Gastrocnemius medialis (tissue), 4 donors: ENCODE measurements at regions not wholly inside any gene's neighbourhood (a gene's known extent, or its start where the extent isn't known, plus 50 kb on each side); places are given as distances from the start of the nearest gene placed in this dataset.

Experiments used
- CTCF ChIP-seq, 5 experiments: fragments of 450-650 bp in 3 of 5; fragments of 200-600 bp in 2 of 5; sonication (generic) in 2 of 5; IDR thresholded peaks in 4 of 5; conservative IDR thresholded peaks in 1 of 5; 1 replicate in 4 of 5; 2 replicates in 1 of 5; pipeline ENCODE4 v1.5.1; 2016 to 2019; ENCODE audit warnings: antibody characterized with exemption in 5 of 5, mild to moderate bottlenecking in 3 of 5, moderate library complexity in 3 of 5
- POLR2A ChIP-seq, 2 donors: fragments of 450-650 bp; IDR thresholded peaks; one replicate each; pipeline ENCODE4 v1.6.1; 2017; ENCODE audit warnings: antibody characterized with exemption in 2 of 2, mild to moderate bottlenecking in 2 of 2, moderate library complexity in 2 of 2

GRCh38 chr12:83979785-83980184 is 932.8 kb downstream of the SLC6A15 start:
- TF ChIP-seq POLR2A (IDR thresholded peaks at IDR 0.05), result no peak
- TF ChIP-seq CTCF (IDR thresholded peaks at IDR 0.05 in 4 of 5, conservative IDR thresholded peaks at IDR 0.05 in 1 of 5), result no peak
